ENCODE measurements at regions not wholly inside any gene's neighbourhood (a gene's known extent, or its start where the extent isn't known, plus 50 kb on each side); places are given as distances from the start of the nearest gene placed in this dataset.

GRCh38 chr11:29959488-29959887 lies 57.3 kb downstream of the KCNA4 start:
- no peak for DNase-seq

GRCh38 chr11:29957431-29957830 lies 59.4 kb downstream of the KCNA4 start:
- no peak for DNase-seq

- DNase-seq = no peak
Observed at GRCh38 chr11:29956076-29956556, 60.7 kb downstream of the KCNA4 start.

GRCh38 chr11:29943347-29943746 lies 73.5 kb downstream of the KCNA4 start:
- no peak for DNase-seq

GRCh38 chr11:29937526-29937925 lies 79.3 kb downstream of the KCNA4 start:
- no peak for DNase-seq

- no peak for DNase-seq
Observed at GRCh38 chr11:29934115-29934638, 82.7 kb downstream of the KCNA4 start.

GRCh38 chr11:29916040-29916439 lies 100.8 kb downstream of the KCNA4 start:
- no peak for DNase-seq

GRCh38 chr11:29914203-29914930 lies 102.5 kb downstream of the KCNA4 start:
- no peak for DNase-seq

- no peak for DNase-seq
Observed at GRCh38 chr11:29913352-29913751, 103.5 kb downstream of the KCNA4 start.

- no peak for DNase-seq
Observed at GRCh38 chr11:29900382-29900781, 116.4 kb downstream of the KCNA4 start.

GRCh38 chr11:29879560-29879959 lies 137.3 kb downstream of the KCNA4 start:
- DNase-seq = no peak

GRCh38 chr11:29876192-29876591 lies 140.6 kb downstream of the KCNA4 start:
- DNase-seq = no peak

GRCh38 chr11:29847219-29847618 lies 169.6 kb downstream of the KCNA4 start:
- DNase-seq = no peak

GRCh38 chr11:29844701-29845379 lies 172.0 kb downstream of the KCNA4 start:
- no peak for DNase-seq

GRCh38 chr11:29844031-29844430 lies 172.8 kb downstream of the KCNA4 start:
- no peak for DNase-seq

- no peak for DNase-seq
Observed at GRCh38 chr11:29842061-29842460, 174.8 kb downstream of the KCNA4 start.

GRCh38 chr11:29826878-29827277 lies 190.0 kb downstream of the KCNA4 start:
- DNase-seq = no peak

- DNase-seq = no peak
Observed at GRCh38 chr11:29816359-29816758, 200.5 kb downstream of the KCNA4 start.

GRCh38 chr11:29809121-29809520 lies 207.7 kb downstream of the KCNA4 start:
- no peak for DNase-seq

- DNase-seq = no peak
Observed at GRCh38 chr11:29802522-29802921, 214.3 kb downstream of the KCNA4 start.

- DNase-seq = no peak
Observed at GRCh38 chr11:29801561-29801960, 215.3 kb downstream of the KCNA4 start.

GRCh38 chr11:29786092-29786491 lies 230.7 kb downstream of the KCNA4 start:
- DNase-seq = no peak

- no peak for DNase-seq
Observed at GRCh38 chr11:29783506-29783905, 233.3 kb downstream of the KCNA4 start.

GRCh38 chr11:29782447-29782846 lies 234.4 kb downstream of the KCNA4 start:
- DNase-seq = no peak
